HUES64 (cell line): ENCODE measurements at regions not wholly inside any gene's neighbourhood (a gene's known extent, or its start where the extent isn't known, plus 50 kb on each side); places are given as distances from the start of the nearest gene placed in this dataset.

ENCODE experiments used
- H3K27ac ChIP-seq: 2 replicates; pipeline ENCODE4 v1.7.0; 2013; ENCODE audit warnings: low read depth, low read length, inconsistent platforms
- H3K27me3 ChIP-seq: 2 replicates; pipeline ENCODE4 v1.6.1; 2013; ENCODE audit warnings: mild to moderate bottlenecking, low read length; ENCODE audit not compliant: insufficient read depth
- H3K36me3 ChIP-seq: 2 replicates; pipeline ENCODE4 v1.6.1; 2013; ENCODE audit warnings: mild to moderate bottlenecking, low read length; ENCODE audit not compliant: insufficient read depth
- H3K4me1 ChIP-seq: 2 replicates; pipeline ENCODE4 v1.6.1; 2013; ENCODE audit warnings: mild to moderate bottlenecking, low read length, moderate library complexity; ENCODE audit not compliant: insufficient read depth
- H3K4me3 ChIP-seq: 2 replicates; pipeline ENCODE4 v1.5.1; 2013; ENCODE audit warnings: mild to moderate bottlenecking, low read length, moderate library complexity
- H3K9ac ChIP-seq: 2 replicates; pipeline ENCODE4 v1.6.1; 2013; ENCODE audit warnings: mild to moderate bottlenecking, low read depth, low read length
- H3K9me3 ChIP-seq: 2 replicates; pipeline ENCODE4 v1.6.1; 2013; ENCODE audit warnings: low read depth, low read length; ENCODE audit not compliant: insufficient read depth
- WGBS: fragments of 150-250, 120-280 bp; methylation state at CpG from one replicate; pipeline ENCODE4 v1.1.7; 2013; ENCODE audit warnings: missing lambda C conversion rate; 5-methylcytosine and 5-hydroxymethylcytosine counted together

GRCh38 chr20:4490045-4490444, 196.2 kb upstream of the PRNP start:
- no peaks in the 10 kb centered on the region for H3K36me3 ChIP-seq
- H3K4me3 ChIP-seq: no peak overlapping the region
- 92% methylated on average over 3 of the region's 3 CpGs for WGBS

DNA sequence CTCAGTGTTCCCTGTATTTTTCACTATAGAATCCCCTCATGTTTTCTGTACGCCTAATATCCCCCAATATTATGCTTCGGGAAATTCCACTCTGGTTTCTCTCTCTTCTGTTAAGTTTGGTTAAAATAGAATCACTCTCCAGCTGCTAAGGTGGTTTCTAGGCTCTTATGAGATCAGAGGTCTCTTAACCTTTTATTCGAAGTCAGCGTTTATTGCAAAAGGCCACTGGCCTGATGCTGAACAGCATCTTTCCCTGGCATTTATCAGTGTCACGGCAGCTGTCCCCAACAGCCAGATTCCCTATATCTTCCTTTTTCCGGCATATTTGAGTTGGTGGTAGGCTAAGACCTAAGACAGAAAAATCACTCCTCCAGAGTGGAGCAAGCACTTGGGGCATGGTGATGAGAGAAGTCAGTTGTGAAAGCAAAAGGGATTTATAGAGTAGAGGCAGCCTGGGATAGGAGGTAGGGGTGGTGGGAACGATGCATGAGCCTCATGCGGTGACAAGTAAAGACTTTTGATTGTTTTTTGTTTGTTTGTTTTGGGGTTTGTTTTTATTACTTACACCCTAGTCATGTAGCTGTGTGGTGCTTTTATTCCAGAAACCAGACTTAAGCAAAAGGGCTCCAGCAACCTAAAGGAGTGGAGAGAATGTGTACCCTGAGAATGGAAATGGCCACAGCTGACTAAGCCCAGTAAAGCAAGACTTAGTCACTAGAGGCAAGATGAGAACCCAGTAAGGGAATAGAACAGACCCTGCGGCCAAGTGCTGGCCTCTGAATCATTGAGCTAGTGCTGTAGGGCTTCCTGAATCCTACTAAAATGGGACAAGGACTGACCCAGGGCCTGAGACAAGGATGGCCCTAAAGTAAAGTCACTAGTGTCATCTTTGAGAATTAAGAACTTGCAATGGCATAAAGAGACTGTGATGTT, 197.6 kb upstream of the PRNP start:
- Histone ChIP-seq H3K4me3 (no peak overlapping the region), H3K27ac (no peak overlapping the region)
- 89% methylated on average over 8 of the region's 9 CpGs for WGBS

More at GRCh38 chr20:4490045-4490444, 196.2 kb upstream of the PRNP start:
- Histone ChIP-seq H3K27ac (no peak overlapping the region), H3K27me3 (no peaks in the 10 kb centered on the region), H3K9ac (no peak overlapping the region), H3K4me1 (no peaks in the 10 kb centered on the region), H3K9me3 (no peaks in the 10 kb centered on the region)

DNA sequence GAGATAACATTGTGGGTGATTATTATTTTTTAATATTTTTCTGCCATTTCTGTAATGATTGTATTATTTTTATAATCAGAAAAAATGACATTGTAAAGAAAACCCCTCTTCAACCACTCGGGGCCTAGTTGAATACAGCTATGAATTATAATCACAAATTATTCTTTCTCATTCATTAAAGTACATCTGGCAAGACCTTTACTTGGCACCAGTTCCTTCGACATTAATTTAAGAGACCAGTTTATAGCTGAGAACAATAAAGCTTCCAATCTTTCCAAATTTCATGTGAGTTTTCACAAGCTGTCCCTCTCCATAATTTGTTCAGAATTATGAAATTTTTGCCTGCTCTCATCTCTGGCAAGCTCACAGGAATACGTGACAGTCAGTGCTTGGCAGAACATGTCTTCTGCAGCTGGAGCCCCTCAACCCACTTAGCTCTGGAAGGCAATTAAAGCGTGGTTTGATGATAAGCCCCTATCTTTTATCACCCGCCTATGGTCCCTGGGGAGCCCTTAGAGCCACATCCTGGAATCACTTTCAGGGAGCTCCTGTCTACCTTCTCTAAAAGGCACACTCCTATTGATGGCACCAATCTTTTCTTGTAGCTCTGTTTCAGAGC, 201.8 kb upstream of the PRNP start:
- no peak overlapping the region for H3K27ac ChIP-seq
- 88% methylated on average over 5 of the region's 5 CpGs for WGBS

More for the DNA sequence above, 197.6 kb upstream of the PRNP start:
- Histone ChIP-seq H3K36me3 (no peaks in the 10 kb centered on the region), H3K27me3 (no peaks in the 10 kb centered on the region), H3K4me1 (peaks cover 5% of the 10 kb centered on the region), H3K9ac (no peak overlapping the region), H3K9me3 (no peaks in the 10 kb centered on the region)

GRCh38 chr20:4483961-4484360, 202.3 kb upstream of the PRNP start:
- Histone ChIP-seq H3K9me3 (no peaks in the 10 kb centered on the region), H3K27ac (no peak overlapping the region), H3K4me1 (peaks cover 39% of the 10 kb centered on the region), H3K27me3 (no peaks in the 10 kb centered on the region), H3K9ac (no peak overlapping the region), H3K4me3 (no peak overlapping the region), H3K36me3 (no peaks in the 10 kb centered on the region)

More for the DNA sequence above, 201.8 kb upstream of the PRNP start:
- Histone ChIP-seq H3K4me3 (no peak overlapping the region), H3K27me3 (no peaks in the 10 kb centered on the region), H3K4me1 (peaks cover 39% of the 10 kb centered on the region), H3K9ac (no peak overlapping the region), H3K36me3 (no peaks in the 10 kb centered on the region), H3K9me3 (no peaks in the 10 kb centered on the region)

GRCh38 chr20:4483486-4483885, 202.8 kb upstream of the PRNP start:
- H3K4me3 ChIP-seq: no peak overlapping the region
- H3K4me1 ChIP-seq: peaks cover 39% of the 10 kb centered on the region
- no peak overlapping the region for H3K9ac ChIP-seq
- 95% methylated on average over 2 of the region's 2 CpGs for WGBS
- H3K9me3 ChIP-seq: no peaks in the 10 kb centered on the region
- no peaks in the 10 kb centered on the region for H3K27me3 ChIP-seq
- H3K36me3 ChIP-seq: no peaks in the 10 kb centered on the region
- H3K27ac ChIP-seq: no peak overlapping the region

- H3K36me3 ChIP-seq: no peaks in the 10 kb centered on the region
- 90% methylated on average over 2 of the region's 3 CpGs for WGBS
These were observed 206.2 kb upstream of the PRNP start for GRCh38 chr20:4480104-4480503.

DNA sequence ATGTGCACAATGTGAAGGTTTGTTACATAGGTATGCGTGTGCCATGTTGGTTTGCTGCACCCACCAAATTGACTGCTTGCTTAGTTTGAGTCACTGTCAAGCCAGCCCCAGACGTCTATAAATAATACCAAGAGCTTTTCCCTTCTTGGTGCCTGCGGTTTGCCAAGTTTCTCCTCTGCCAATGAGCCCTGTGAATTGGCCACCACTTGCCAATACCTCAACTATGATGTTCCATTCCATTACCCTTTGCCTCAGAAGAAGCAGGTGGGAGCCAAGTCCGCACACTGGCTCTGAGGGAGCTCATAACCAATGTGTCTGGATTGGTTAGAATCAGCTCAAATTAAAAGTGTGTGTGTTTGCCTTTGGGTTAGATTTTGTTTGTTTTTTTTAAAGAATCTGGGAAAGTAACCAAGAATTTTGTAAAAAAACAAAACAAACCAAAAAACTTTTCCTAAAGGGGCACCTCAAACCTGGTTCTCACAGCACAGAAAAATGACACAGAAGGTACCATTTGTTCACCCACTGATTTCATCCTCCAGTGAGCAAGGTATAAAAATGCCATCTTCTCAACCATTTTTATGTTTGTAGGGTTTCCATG, 209.3 kb upstream of the PRNP start:
- no peak overlapping the region for H3K27ac ChIP-seq
- WGBS: 93% methylated on average over 4 of the region's 4 CpGs
- peaks cover 29% of the 10 kb centered on the region for H3K4me1 ChIP-seq
- H3K27me3 ChIP-seq: no peaks in the 10 kb centered on the region
- no peak overlapping the region for H3K4me3 ChIP-seq
- H3K9me3 ChIP-seq: no peaks in the 10 kb centered on the region
- no peak overlapping the region for H3K9ac ChIP-seq
- no peaks in the 10 kb centered on the region for H3K36me3 ChIP-seq

More at GRCh38 chr20:4480104-4480503, 206.2 kb upstream of the PRNP start:
- Histone ChIP-seq H3K9me3 (no peaks in the 10 kb centered on the region), H3K9ac (no peak overlapping the region), H3K4me1 (peaks cover 46% of the 10 kb centered on the region), H3K27me3 (no peaks in the 10 kb centered on the region), H3K4me3 (no peak overlapping the region), H3K27ac (no peak overlapping the region)

- H3K4me3 ChIP-seq: no peak overlapping the region
These were observed 213.3 kb upstream of the PRNP start for GRCh38 chr20:4472906-4473305.

DNA sequence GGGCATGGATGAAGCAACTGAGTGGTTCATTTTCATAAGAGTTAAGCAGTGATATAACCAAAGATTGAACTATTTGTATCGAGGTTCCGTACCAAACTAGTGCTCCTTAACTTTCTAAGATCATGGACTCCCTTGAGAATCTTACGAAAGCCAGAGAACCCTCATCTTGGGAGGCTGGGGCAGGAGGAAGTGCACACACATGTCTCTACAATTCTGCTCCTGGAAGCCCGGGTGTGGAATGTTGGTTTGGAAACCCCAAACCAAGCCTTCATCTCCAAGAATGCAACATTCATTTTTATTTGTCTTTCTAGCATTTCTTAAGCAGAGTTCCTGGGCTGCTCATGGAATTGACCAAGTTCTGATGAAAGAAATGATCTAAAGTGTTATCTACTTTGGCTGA, 215.0 kb upstream of the PRNP start:
- 91% methylated on average over 4 of the region's 4 CpGs for WGBS
- Histone ChIP-seq H3K36me3 (no peaks in the 10 kb centered on the region), H3K9ac (no peak overlapping the region), H3K27me3 (no peaks in the 10 kb centered on the region), H3K27ac (no peak overlapping the region), H3K9me3 (no peaks in the 10 kb centered on the region), H3K4me1 (no peaks in the 10 kb centered on the region), H3K4me3 (no peak overlapping the region)

More at GRCh38 chr20:4472906-4473305, 213.3 kb upstream of the PRNP start:
- H3K27me3 ChIP-seq: no peaks in the 10 kb centered on the region
- WGBS: 95% methylated on average over 2 of the region's 2 CpGs
- H3K36me3 ChIP-seq: no peaks in the 10 kb centered on the region
- peaks cover 7% of the 10 kb centered on the region; the same call in 1 of the 2 replicates for H3K4me1 ChIP-seq
- H3K9me3 ChIP-seq: no peaks in the 10 kb centered on the region
- H3K27ac ChIP-seq: no peak overlapping the region
- H3K9ac ChIP-seq: no peak overlapping the region

GRCh38 chr20:4470375-4470774, 215.9 kb upstream of the PRNP start:
- Histone ChIP-seq H3K9me3 (no peaks in the 10 kb centered on the region), H3K27ac (no peak overlapping the region), H3K36me3 (no peaks in the 10 kb centered on the region), H3K4me1 (no peaks in the 10 kb centered on the region), H3K9ac (no peak overlapping the region), H3K27me3 (no peaks in the 10 kb centered on the region), H3K4me3 (no peak overlapping the region)
- WGBS: 96% methylated on average over 3 of the region's 3 CpGs

- Histone ChIP-seq H3K9ac (no peak overlapping the region), H3K4me1 (no peaks in the 10 kb centered on the region), H3K27me3 (no peaks in the 10 kb centered on the region), H3K9me3 (no peaks in the 10 kb centered on the region), H3K4me3 (no peak overlapping the region), H3K27ac (no peak overlapping the region), H3K36me3 (no peaks in the 10 kb centered on the region)
- WGBS: 93% methylated on average over 3 of the region's 4 CpGs
These were observed 216.3 kb upstream of the PRNP start for GRCh38 chr20:4469910-4470309.
